Erythroblast (primary cell): ENCODE measurements at regions not wholly inside any gene's neighbourhood (a gene's known extent, or its start where the extent isn't known, plus 50 kb on each side); places are given as distances from the start of the nearest gene placed in this dataset.

Source experiments
- GATA1 ChIP-seq: IDR thresholded peaks from 2 replicates; pipeline ENCODE4 v1.6.1; 2011; ENCODE audit warnings: low read depth, mild to moderate bottlenecking, control low read depth, low read length, moderate library complexity
- POLR2A ChIP-seq: IDR thresholded peaks from 2 replicates; pipeline ENCODE4 v1.6.1; 2011; ENCODE audit warnings: mild to moderate bottlenecking, low read length

GRCh38 chr14:42475289-42475688 lies 868.6 kb downstream of the LRFN5 start:
- TF ChIP-seq POLR2A (no peak), GATA1 (no peak)
